NT2/D1 (cell line): ENCODE measurements at regions not wholly inside any gene's neighbourhood (a gene's known extent, or its start where the extent isn't known, plus 50 kb on each side); places are given as distances from the start of the nearest gene placed in this dataset.

Experiments
- SUZ12 ChIP-seq: IDR thresholded peaks from 2 replicates; pipeline ENCODE4 v1.6.1; 2011; ENCODE audit not compliant: insufficient read length, insufficient read depth; ENCODE audit errors: extremely low read depth
- YY1 ChIP-seq: IDR thresholded peaks from 2 replicates; pipeline ENCODE4 v1.6.1; 2011; ENCODE audit not compliant: insufficient read length, insufficient read depth

DNA sequence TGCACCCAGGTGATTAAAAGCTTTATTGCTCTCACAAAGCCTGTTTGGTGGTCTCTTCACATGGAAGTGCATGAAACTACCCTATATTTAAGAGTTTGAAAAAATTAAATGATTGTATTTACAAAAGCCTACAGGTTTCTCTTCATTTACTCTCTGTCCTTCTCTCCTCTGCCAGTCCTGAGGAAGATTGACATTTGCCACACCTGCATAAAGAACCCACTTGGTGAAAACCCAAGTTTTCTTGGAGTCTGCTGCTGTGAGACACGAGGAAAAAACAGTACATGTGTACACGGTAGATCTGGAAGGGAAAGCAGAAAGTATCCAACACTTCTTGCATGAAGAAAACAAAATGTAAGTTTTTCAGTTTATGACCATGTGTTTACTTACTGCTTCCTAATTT lies 994.4 kb upstream of the POT1 start:
- no peak for TF ChIP-seq YY1
- no peak for TF ChIP-seq SUZ12
